Adrenal gland (tissue), 5 donors: ENCODE measurements at regions not wholly inside any gene's neighbourhood (a gene's known extent, or its start where the extent isn't known, plus 50 kb on each side); places are given as distances from the start of the nearest gene placed in this dataset.

Experiments used
- CTCF ChIP-seq, 6 experiments: fragments of 450-650 bp in 4 of 6; fragments of 200-600 bp in 2 of 6; sonication (generic) in 1 of 6; IDR thresholded peaks; 1 replicate in 5 of 6; 2 replicates in 1 of 6; pipeline versions ENCODE4 v1.5.1 to v1.8.0; 2016 to 2021; ENCODE audit warnings: antibody characterized with exemption in 6 of 6, mild to moderate bottlenecking in 2 of 6, moderate library complexity in 1 of 6
- POLR2A ChIP-seq, 2 donors: fragments of 450-650 bp; IDR thresholded peaks; one replicate each; pipeline ENCODE4 v1.6.1; 2017; ENCODE audit warnings: antibody characterized with exemption in 2 of 2, mild to moderate bottlenecking in 2 of 2, moderate library complexity in 1 of 2
- donor health status: DM: no; HTN: no; CAD: no.

GRCh38 chr5:3481175-3481574 lies 114.5 kb upstream of the IRX1 start:
- TF ChIP-seq CTCF (IDR thresholded peaks at IDR 0.05) (no peak), POLR2A (IDR thresholded peaks at IDR 0.05) (no peak)
